ENCODE measurements at regions not wholly inside any gene's neighbourhood (a gene's known extent, or its start where the extent isn't known, plus 50 kb on each side); places are given as distances from the start of the nearest gene placed in this dataset.
"Not testable (repeated sequence)": the region's sequence is repeated elsewhere in the genome, so short reads cannot be mapped to it uniquely, and the experiment has no call there.

GRCh38 chr3:70618151-70618550 is 305.7 kb upstream of the MDFIC2 start:
- Mint-ChIP-seq H3K27me3 (no peaks in the 10 kb centered on the region), H3K4me3 (ENCODE audit: low read depth) (no peak overlapping the region), H3K36me3 (ENCODE audit: insufficient read depth) (no peaks in the 10 kb centered on the region), H3K4me1 (ENCODE audit: low read depth) (peaks cover 1% of the 10 kb centered on the region), H3K9me3 (ENCODE audit: low read depth) (peaks cover 11% of the 10 kb centered on the region), H3K27ac (no peak overlapping the region)
- no peak for TF ChIP-seq CTCF (IDR thresholded peaks at IDR 0.05; ENCODE audit: unreplicated experiment)
- no peak for DNase-seq (ENCODE audit: low spot score, unreplicated experiment)

GRCh38 chr3:70617349-70617748 is 304.9 kb upstream of the MDFIC2 start:
- not testable (repeated sequence) for H3K4me1 Mint-ChIP-seq (ENCODE audit: low read depth); H3K4me3 Mint-ChIP-seq (ENCODE audit: low read depth); DNase-seq (ENCODE audit: low spot score, unreplicated experiment); H3K27ac Mint-ChIP-seq; H3K27me3 Mint-ChIP-seq; H3K36me3 Mint-ChIP-seq (ENCODE audit: insufficient read depth)
- H3K9me3 Mint-ChIP-seq (ENCODE audit: low read depth): peaks cover 11% of the 10 kb centered on the region

GRCh38 chr3:70615286-70615685 is 302.8 kb upstream of the MDFIC2 start:
- no peaks in the 10 kb centered on the region for H3K36me3 Mint-ChIP-seq (ENCODE audit: insufficient read depth)
- no peak for DNase-seq (ENCODE audit: low spot score, unreplicated experiment)
- no peak overlapping the region for H3K4me3 Mint-ChIP-seq (ENCODE audit: low read depth)
- H3K27ac Mint-ChIP-seq: no peak overlapping the region
- H3K27me3 Mint-ChIP-seq: no peaks in the 10 kb centered on the region
- H3K4me1 Mint-ChIP-seq (ENCODE audit: low read depth): no peaks in the 10 kb centered on the region
- H3K9me3 Mint-ChIP-seq (ENCODE audit: low read depth): peaks cover 11% of the 10 kb centered on the region
- TF ChIP-seq CTCF (IDR thresholded peaks at IDR 0.05; ENCODE audit: unreplicated experiment): no peak

GRCh38 chr3:70614111-70614510 is 301.7 kb upstream of the MDFIC2 start:
- Mint-ChIP-seq H3K4me1 (ENCODE audit: low read depth) (peaks cover 2% of the 10 kb centered on the region), H3K27me3 (no peaks in the 10 kb centered on the region), H3K4me3 (ENCODE audit: low read depth) (no peak overlapping the region), H3K27ac (no peak overlapping the region), H3K9me3 (ENCODE audit: low read depth) (peaks cover 11% of the 10 kb centered on the region), H3K36me3 (ENCODE audit: insufficient read depth) (no peaks in the 10 kb centered on the region)
- DNase-seq (ENCODE audit: low spot score, unreplicated experiment): no peak
- TF ChIP-seq CTCF (IDR thresholded peaks at IDR 0.05; ENCODE audit: unreplicated experiment): no peak

- no peak for TF ChIP-seq CTCF (IDR thresholded peaks at IDR 0.05; ENCODE audit: unreplicated experiment)
- Mint-ChIP-seq H3K9me3 (ENCODE audit: low read depth) (peaks cover 11% of the 10 kb centered on the region), H3K4me3 (ENCODE audit: low read depth) (no peak overlapping the region), H3K36me3 (ENCODE audit: insufficient read depth) (no peaks in the 10 kb centered on the region), H3K27ac (no peak overlapping the region), H3K4me1 (ENCODE audit: low read depth) (peaks cover 10% of the 10 kb centered on the region), H3K27me3 (no peaks in the 10 kb centered on the region)
- no peak for DNase-seq (ENCODE audit: low spot score, unreplicated experiment)
These were observed 300.5 kb upstream of the MDFIC2 start for GRCh38 chr3:70612920-70613319.

GRCh38 chr3:70611667-70612277 is 299.3 kb upstream of the MDFIC2 start:
- not testable (repeated sequence) for H3K4me3 Mint-ChIP-seq (ENCODE audit: low read depth); H3K36me3 Mint-ChIP-seq (ENCODE audit: insufficient read depth); DNase-seq (ENCODE audit: low spot score, unreplicated experiment); H3K27me3 Mint-ChIP-seq; H3K27ac Mint-ChIP-seq
- Mint-ChIP-seq H3K4me1 (ENCODE audit: low read depth) (peaks cover 14% of the 10 kb centered on the region), H3K9me3 (ENCODE audit: low read depth) (peaks cover 11% of the 10 kb centered on the region)
